GM12875 (cell line): ENCODE measurements at regions not wholly inside any gene's neighbourhood (a gene's known extent, or its start where the extent isn't known, plus 50 kb on each side); places are given as distances from the start of the nearest gene placed in this dataset.
"Not testable (repeated sequence)": the region's sequence is repeated elsewhere in the genome, so short reads cannot be mapped to it uniquely, and the experiment has no call there.

ENCODE experiments used
- H3K4me3 ChIP-seq: one replicate; pipeline ENCODE4 v1.5.1; 2011; ENCODE audit warnings: low read depth, low read length, control low read depth
- CTCF ChIP-seq: IDR thresholded peaks from 2 replicates; pipeline ENCODE4 v1.5.1; 2011; ENCODE audit warnings: low read depth, mild to moderate bottlenecking, control low read depth, inconsistent platforms, low read length, moderate library complexity, borderline replicate concordance; ENCODE audit not compliant: insufficient read depth

- no peak overlapping the region for H3K4me3 ChIP-seq
- TF ChIP-seq CTCF, result no peak
These were observed 386.0 kb downstream of the DAD1 start for GRCh38 chr14:22203036-22203435.

GRCh38 chr14:22202313-22202712 is 386.7 kb downstream of the DAD1 start:
- no peak overlapping the region for H3K4me3 ChIP-seq
- no peak for TF ChIP-seq CTCF

DNA sequence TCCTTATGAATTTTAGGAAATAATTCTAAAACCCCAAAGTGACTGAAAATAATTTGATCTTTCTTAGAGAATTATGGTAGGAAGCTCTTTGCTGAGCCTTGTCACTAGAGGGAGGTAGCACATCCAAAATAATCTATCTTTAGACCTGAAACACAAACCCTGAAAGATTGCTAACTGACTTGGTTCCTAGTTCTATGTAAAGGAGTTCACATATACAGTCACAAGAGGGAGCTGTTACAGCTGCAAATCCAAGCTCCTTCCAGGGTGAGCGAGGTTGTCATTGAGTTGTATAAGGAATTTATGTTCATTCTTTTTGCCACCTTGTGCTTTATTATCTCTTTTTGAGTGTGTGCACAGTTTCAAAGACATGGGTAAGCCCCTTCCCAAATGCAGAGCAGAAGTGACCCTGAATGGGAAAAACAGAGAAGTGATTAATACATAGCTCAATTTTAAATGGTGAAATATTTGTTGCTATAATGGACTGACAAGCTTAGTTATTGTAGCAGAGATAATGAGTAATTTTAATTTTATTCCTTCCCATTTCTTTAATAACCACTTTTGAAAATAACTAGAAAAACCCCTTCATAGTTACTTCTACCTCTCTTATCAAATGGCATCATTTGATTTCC is 387.9 kb downstream of the DAD1 start:
- TF ChIP-seq CTCF, result peak; percentile 73
- no peak overlapping the region for H3K4me3 ChIP-seq

DNA sequence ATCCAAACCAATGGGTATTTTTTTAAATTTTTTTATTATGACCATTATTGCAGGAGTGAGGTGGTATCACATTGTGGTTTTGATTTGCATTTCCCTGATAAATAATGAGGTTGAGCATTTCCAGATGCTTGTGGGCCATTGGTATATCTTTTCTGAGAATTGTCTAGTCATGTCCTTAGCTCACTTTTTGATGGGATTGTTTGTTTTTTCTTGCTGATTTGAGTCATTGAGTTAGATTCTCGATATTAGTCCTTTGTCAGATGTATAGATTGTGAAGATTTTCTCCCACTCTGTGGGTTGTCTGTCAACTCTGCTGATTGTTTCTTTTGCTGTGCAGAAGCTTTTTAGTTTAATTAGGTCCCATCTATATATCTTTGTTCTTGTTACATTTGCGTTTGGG is 388.9 kb downstream of the DAD1 start:
- H3K4me3 ChIP-seq, result not testable (repeated sequence)

GRCh38 chr14:22194664-22195063 is 394.4 kb downstream of the DAD1 start:
- no peak overlapping the region for H3K4me3 ChIP-seq
- no peak for TF ChIP-seq CTCF

DNA sequence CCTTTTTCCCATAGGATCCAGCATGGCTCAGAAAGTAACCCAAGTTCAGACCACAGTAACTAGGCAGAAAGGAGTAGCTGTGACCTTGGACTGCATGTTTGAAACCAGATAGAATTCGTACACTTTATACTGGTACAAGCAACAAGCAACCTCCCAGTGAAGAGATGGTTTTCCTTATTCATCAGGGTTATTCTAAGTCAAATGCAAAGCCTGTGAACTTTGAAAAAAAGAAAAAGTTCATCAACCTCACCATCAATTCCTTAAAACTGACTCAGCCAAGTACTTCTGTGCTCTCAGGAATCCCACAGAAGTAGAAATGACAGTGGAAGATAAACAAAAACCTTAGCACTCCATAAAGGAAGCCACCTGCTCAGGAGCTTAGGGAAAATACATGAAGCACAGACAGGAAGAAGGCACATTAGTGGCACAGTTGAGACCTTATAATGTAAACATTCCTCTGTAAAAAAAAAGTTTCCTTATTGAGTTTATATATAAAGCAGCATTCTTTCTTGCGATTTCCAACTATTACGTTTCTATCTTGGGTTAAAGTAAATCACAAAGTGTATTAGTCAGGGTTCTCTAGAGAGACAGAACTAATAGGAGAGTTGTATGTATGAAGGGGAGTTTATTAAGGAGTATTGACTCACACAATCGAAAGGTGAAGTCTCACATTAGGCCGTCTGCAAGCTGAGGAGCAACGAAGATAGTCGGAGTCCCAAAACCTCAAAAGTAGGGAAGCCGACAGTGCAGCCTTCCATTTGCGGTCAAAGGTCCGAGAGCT is 398.4 kb downstream of the DAD1 start:
- TF ChIP-seq CTCF, result no peak
- H3K4me3 ChIP-seq, result no peak overlapping the region

- H3K4me3 ChIP-seq, result no peak overlapping the region
- no peak for TF ChIP-seq CTCF
These were observed 399.1 kb downstream of the DAD1 start for GRCh38 chr14:22189881-22190280.
